Activated B cell treated with CpG ODN at 0.5 μM for 24 hours (primary cell): ENCODE measurements at regions not wholly inside any gene's neighbourhood (a gene's known extent, or its start where the extent isn't known, plus 50 kb on each side); places are given as distances from the start of the nearest gene placed in this dataset.

ENCODE experiments used
- ATAC-seq: fragments of 200-7000 bp; cut with Tn5 transposase; one replicate; pipeline ENCODE4 v1.10.0; 2021; ENCODE audit warnings: low read depth, mild to moderate bottlenecking, moderate library complexity
- CTCF ChIA-PET: fragments of 350-600 bp; sonication (Branson Sonifier 250); formaldehyde crosslinking; loops from one replicate; lab custom pipeline; 2021; ENCODE audit warnings: antibody characterized with exemption; lab: Charles Lee
- POLR2A ChIA-PET: fragments of 350-600 bp; sonication (Branson Sonifier 250); formaldehyde crosslinking; loops from one replicate; lab custom pipeline; 2021; ENCODE audit warnings: antibody characterized with exemption; lab: Charles Lee
- DNase-seq: peaks from one replicate; pipeline ENCODE4 v3.0.0; 2022
- H3K27ac Mint-ChIP-seq: one replicate; pipeline ENCODE4 v1.8.0; 2020; ENCODE audit warnings: mixed read lengths
- H3K27me3 Mint-ChIP-seq: one replicate; pipeline ENCODE4 v1.8.0; 2021; ENCODE audit warnings: mixed read lengths
- H3K36me3 Mint-ChIP-seq: one replicate; pipeline ENCODE4 v1.8.0; 2021; ENCODE audit warnings: low read depth, mixed read lengths
- H3K4me1 Mint-ChIP-seq: one replicate; pipeline ENCODE4 v1.8.0; 2021; ENCODE audit warnings: mixed read lengths
- H3K4me3 Mint-ChIP-seq: one replicate; pipeline ENCODE4 v1.8.0; 2020; ENCODE audit warnings: mild to moderate bottlenecking, mixed read lengths
- H3K9me3 Mint-ChIP-seq: one replicate; pipeline ENCODE4 v1.8.0; 2020; ENCODE audit warnings: mixed read lengths
- CTCF ChIP-seq: fragments of 200-600 bp; IDR thresholded peaks from one replicate; pipeline ENCODE4 v1.8.0; 2022; ENCODE audit warnings: antibody characterized with exemption, mild to moderate bottlenecking
- intact Hi-C: fragments of 100-400 bp; cut with micrococcal nuclease; formaldehyde crosslinking; loops from one replicate; pipeline ENCODE4 v1.15.1; 2024

DNA sequence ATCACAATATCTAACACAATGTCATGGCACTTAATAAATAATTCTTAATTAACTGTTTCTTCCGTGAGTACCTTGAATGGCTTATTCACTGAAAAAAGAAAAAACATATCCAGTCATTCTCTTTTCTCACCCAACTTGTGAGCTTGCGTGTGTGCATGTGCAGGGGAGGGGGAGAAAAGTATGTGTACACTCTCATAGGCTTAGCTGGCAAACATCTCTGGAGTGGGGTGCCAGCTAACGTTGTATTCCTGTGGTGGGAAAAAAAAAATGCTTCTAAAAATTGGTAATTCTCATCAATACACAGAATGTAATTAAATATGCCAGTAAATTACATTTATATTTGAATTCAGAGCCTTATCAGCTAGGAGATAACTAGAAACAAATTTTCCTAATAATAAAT, 291.9 kb upstream of the NOX3 start:
- H3K36me3 Mint-ChIP-seq: no peaks in the 10 kb centered on the region
- peaks cover 9% of the 10 kb centered on the region for H3K27me3 Mint-ChIP-seq
- H3K9me3 Mint-ChIP-seq: peaks cover 4% of the 10 kb centered on the region
- POLR2A ChIA-PET: no interaction called here
- no peak overlapping the region for H3K4me3 Mint-ChIP-seq
- CTCF ChIA-PET: no interaction called here
- intact Hi-C loops: no loop called here
- H3K4me1 Mint-ChIP-seq: no peaks in the 10 kb centered on the region
- no peak overlapping the region for H3K27ac Mint-ChIP-seq
- no peak for TF ChIP-seq CTCF
- ATAC-seq: no peak
- no peak for DNase-seq

DNA sequence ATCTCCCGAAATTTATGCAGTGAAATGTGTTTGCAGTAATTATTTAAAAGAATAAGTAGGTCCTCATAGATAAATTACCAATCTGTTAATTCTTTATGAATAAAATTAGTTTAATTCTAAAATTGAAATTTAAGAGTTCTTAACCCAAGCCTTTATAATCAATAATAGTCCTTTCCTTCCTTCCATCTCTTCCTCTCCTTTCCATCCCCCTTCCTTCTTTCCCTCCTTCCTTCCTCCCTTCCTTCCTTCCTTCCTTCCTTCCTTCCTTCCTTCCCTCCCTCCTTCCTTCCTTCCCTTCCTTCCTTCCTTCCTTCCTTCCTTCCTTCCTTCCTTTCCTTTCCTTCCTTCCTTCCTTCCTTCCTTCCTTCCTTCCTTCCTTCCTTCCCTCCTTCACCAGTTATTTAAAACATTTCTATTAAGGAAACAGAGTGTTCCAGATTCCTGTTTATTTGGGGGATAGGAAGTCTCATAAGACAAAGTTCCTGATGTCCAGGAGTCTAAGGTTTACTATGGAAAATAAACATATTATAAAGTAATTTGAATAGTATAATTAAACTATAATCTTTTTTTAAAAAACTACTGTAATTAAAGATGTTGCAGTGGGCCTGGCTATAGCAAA, 285.3 kb upstream of the NOX3 start:
- no peak for ATAC-seq
- Mint-ChIP-seq H3K4me1 (no peaks in the 10 kb centered on the region), H3K27me3 (peaks cover 6% of the 10 kb centered on the region), H3K27ac (no peak overlapping the region), H3K4me3 (no peak overlapping the region), H3K36me3 (no peaks in the 10 kb centered on the region), H3K9me3 (no peaks in the 10 kb centered on the region)
- no peak for TF ChIP-seq CTCF
- DNase-seq: no peak
- ChIA-PET POLR2A (no interaction called here), CTCF (no interaction called here)
- intact Hi-C loops: no loop called here

GRCh38 chr6:155738602-155739105, 283.0 kb upstream of the NOX3 start:
- no peak for DNase-seq
- H3K36me3 Mint-ChIP-seq: no peaks in the 10 kb centered on the region
- POLR2A ChIA-PET: interaction anchor here (0.7 kb wide), 1 partner anchor 167 kb away, joined by 3 read pairs; no protein-coding TSS in a partner anchor
- no peak for TF ChIP-seq CTCF
- H3K9me3 Mint-ChIP-seq: no peaks in the 10 kb centered on the region
- intact Hi-C loops: no loop called here
- no peaks in the 10 kb centered on the region for H3K4me1 Mint-ChIP-seq
- H3K27ac Mint-ChIP-seq: no peak overlapping the region
- peaks cover 10% of the 10 kb centered on the region for H3K27me3 Mint-ChIP-seq
- H3K4me3 Mint-ChIP-seq: no peak overlapping the region
- CTCF ChIA-PET: no interaction called here
- ATAC-seq: no peak

DNA sequence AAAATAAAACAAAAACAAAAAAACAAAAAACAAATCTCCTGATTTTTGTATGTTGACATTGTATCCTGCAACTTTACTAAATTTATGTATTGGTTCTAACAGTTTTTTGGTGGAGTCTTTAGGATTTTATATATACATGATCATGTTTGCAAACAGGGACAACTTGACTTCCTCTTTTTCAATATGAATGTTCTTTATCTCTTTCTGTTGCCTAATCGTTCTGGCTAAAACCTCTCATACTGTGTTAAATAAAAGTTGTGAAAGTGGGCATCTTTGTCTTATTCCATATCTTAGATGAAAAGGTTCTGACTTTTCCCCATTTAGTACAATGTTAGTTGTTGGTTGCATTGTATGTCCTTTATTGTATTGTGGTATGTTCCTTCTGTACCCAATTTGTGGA, 261.7 kb upstream of the NOX3 start:
- ChIA-PET CTCF (no interaction called here), POLR2A (no interaction called here)
- DNase-seq: no peak
- H3K4me1 Mint-ChIP-seq: no peaks in the 10 kb centered on the region
- no peak overlapping the region for H3K27ac Mint-ChIP-seq
- H3K9me3 Mint-ChIP-seq: no peaks in the 10 kb centered on the region
- no peak overlapping the region for H3K4me3 Mint-ChIP-seq
- intact Hi-C loops: no loop called here
- no peaks in the 10 kb centered on the region for H3K27me3 Mint-ChIP-seq
- no peak for TF ChIP-seq CTCF
- ATAC-seq: no peak
- no peaks in the 10 kb centered on the region for H3K36me3 Mint-ChIP-seq

DNA sequence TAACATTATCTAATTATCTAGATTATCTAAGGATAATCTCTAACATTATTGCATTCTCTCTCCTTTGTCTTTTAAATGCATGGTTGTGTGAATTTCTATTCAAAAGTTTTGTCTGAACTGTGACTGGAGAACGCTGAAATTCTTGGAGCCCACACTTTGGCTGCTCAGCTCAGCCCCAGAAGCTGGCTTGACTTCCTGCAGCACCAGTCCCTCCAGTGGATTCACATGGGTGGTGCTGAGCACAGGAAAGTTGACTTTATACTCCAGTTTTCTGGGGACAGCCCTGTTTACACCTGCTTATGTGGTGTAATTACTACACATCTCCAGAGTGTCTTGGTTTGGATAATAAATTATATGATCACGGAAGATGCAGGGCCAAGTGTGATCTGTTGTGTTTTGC, 255.1 kb upstream of the NOX3 start:
- ChIA-PET POLR2A (no interaction called here), CTCF (no interaction called here)
- H3K27me3 Mint-ChIP-seq: no peaks in the 10 kb centered on the region
- ATAC-seq (no peak), DNase-seq (no peak)
- H3K9me3 Mint-ChIP-seq: no peaks in the 10 kb centered on the region
- H3K36me3 Mint-ChIP-seq: no peaks in the 10 kb centered on the region
- H3K4me1 Mint-ChIP-seq: no peaks in the 10 kb centered on the region
- H3K27ac Mint-ChIP-seq: no peak overlapping the region
- intact Hi-C loops: no loop called here
- H3K4me3 Mint-ChIP-seq: no peak overlapping the region
- no peak for TF ChIP-seq CTCF
